ENCODE measurements at regions not wholly inside any gene's neighbourhood (a gene's known extent, or its start where the extent isn't known, plus 50 kb on each side); places are given as distances from the start of the nearest gene placed in this dataset.

DNA sequence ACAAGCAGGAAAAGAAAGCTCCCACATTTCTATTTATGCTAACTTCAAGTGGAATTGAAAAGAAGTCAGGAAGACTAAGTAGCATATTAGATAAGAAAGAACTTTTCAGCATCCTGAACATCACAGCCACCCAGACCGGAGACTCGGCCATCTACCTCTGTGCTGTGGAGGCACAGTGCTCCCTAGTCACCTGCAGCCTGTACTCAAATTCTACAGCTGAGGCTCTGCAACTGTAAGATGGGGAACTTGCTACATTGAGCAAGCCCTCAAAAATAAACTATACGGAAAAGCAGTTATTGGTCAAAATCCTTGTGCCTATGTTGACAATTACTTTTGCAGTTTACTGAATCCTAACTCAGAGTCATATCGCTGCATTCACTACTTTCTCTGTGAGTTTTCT lies 361.9 kb downstream of the DAD1 start:
- TF ChIP-seq POLR2A (IDR thresholded peaks at IDR 0.05; ENCODE audit: low read depth, low read length) (no peak), TAF1 (IDR thresholded peaks at IDR 0.05; ENCODE audit: low read depth, low read length) (no peak), POLR2AphosphoS5 (IDR thresholded peaks at IDR 0.05; ENCODE audit: low read depth, low read length) (no peak), PAX5 (IDR thresholded peaks at IDR 0.05; ENCODE audit: insufficient read depth, low read length, severe bottlenecking) (no peak), POU2F2 (IDR thresholded peaks at IDR 0.05; ENCODE audit: low read depth, low read length) (no peak)
